Tibial artery (tissue), 4 donors: ENCODE measurements at regions not wholly inside any gene's neighbourhood (a gene's known extent, or its start where the extent isn't known, plus 50 kb on each side); places are given as distances from the start of the nearest gene placed in this dataset.

Experiments used
- DNase-seq, 2 donors: peaks; one replicate each; pipeline ENCODE4 v3.0.0-alpha.2; 2019
- H3K27ac ChIP-seq, 2 donors: fragments of 200-600 bp; sonication (generic) in 1 of 2; 1 replicate in 1 of 2; 2 replicates in 1 of 2; pipeline ENCODE4 v1.5.1; 2018 to 2019; ENCODE audit warnings: mild to moderate bottlenecking in 1 of 2
- H3K27me3 ChIP-seq, 2 donors: fragments of 200-600 bp; sonication (generic) in 1 of 2; one replicate each; pipeline versions ENCODE4 v1.5.1 to v1.6.0; 2016 to 2019
- H3K36me3 ChIP-seq, 3 donors: fragments of 200-600 bp; sonication (generic) in 2 of 3; one replicate each; pipeline ENCODE4 v1.5.1; 2016 to 2019; ENCODE audit warnings: mild to moderate bottlenecking in 2 of 3
- H3K4me1 ChIP-seq, 4 donors: fragments of 200-600 bp; sonication (generic) in 2 of 4; 1 replicate in 3 of 4; 2 replicates in 1 of 4; pipeline ENCODE4 v1.5.1; 2016 to 2019
- H3K4me3 ChIP-seq, 2 donors: fragments of 200-600 bp; sonication (generic) in 1 of 2; 1 replicate in 1 of 2; 2 replicates in 1 of 2; pipeline ENCODE4 v1.5.1; 2018 to 2019; ENCODE audit warnings: mild to moderate bottlenecking in 2 of 2
- H3K9me3 ChIP-seq, 3 donors: fragments of 200-600 bp; sonication (generic) in 1 of 3; one replicate each; pipeline ENCODE4 v1.5.1; 2016 to 2019
- CTCF ChIP-seq, 2 experiments: fragments of 200-600 bp in 1 of 2; fragments of 450-650 bp in 1 of 2; IDR thresholded peaks; one replicate each; pipeline ENCODE4 v1.5.1; 2017 to 2019; ENCODE audit warnings: antibody characterized with exemption in 2 of 2, mild to moderate bottlenecking in 1 of 2, moderate library complexity in 1 of 2
- intact Hi-C: fragments of 100-400 bp; cut with DNase I; formaldehyde crosslinking; loops from one replicate; pipeline ENCODE4 v1.15.0; 2023; ENCODE audit warnings: low total_unique reads

DNA sequence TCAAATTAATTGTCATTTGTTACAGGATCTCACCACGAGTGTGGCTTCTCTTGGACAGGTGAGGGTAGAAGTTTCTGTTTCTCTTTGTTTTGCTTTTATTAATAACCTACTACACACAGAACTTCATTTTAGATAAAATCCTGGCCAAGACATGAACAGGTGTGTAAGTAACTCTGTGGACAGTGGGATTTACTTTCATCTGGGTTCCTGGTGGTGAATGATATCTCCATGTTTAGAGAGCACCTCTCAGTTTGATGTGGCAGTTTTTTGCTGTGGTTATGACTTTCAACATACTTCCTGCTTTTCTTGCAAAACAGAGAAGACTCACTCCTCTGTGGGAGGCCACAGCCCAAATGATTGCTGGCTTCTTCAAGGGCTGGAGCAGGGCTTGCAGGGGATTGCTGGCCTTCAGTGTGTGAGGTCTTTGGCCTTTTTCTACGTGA lies 71.1 kb upstream of the XCR1 start:
- H3K4me3 ChIP-seq = no peak overlapping the region
- no peaks in the 10 kb centered on the region for H3K36me3 ChIP-seq
- peaks cover 0 to 7% (median 0%) of the 10 kb centered on the region in 4 donors for H3K4me1 ChIP-seq
- intact Hi-C loops = no loop called here
- H3K27me3 ChIP-seq = no peaks in the 10 kb centered on the region
- peak; percentile 74 to 82 for DNase-seq
- TF ChIP-seq CTCF (IDR thresholded peaks at IDR 0.05) = no peak
- no peaks in the 10 kb centered on the region for H3K9me3 ChIP-seq
- no peak overlapping the region for H3K27ac ChIP-seq

DNA sequence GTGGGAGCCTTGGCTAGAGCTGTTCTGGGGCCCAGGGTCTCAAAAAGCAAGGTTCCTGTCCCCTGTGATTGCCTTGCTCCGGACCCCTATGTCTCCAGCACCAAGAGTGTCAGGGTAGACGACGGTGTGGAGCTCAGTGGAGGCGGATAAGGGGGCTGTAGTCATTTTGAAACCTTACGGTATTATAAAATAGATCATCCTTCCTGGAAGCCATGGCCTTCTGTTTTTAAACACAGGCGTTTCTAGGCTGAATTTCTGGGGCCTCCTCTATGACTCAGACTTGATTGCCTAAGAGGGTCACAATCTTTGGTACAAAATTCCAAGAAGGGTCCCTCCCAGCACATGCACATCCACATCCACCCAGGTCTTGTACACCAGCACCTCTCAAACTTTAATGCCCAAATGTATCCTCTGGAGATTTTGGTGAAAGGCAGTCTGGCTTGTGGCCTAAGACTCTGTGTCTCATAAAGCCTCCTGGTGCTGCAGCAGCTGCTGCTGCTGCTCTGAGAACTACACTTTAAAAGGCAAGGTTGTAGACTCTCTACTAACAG lies 70.5 kb upstream of the XCR1 start:
- no peak overlapping the region for H3K4me3 ChIP-seq
- peak in 1 of 2 donors; percentile 51 for DNase-seq
- no peaks in the 10 kb centered on the region for H3K27me3 ChIP-seq
- peak overlapping the region; percentile 41 to 50 for H3K27ac ChIP-seq
- intact Hi-C loops = no loop called here
- no peak for TF ChIP-seq CTCF (IDR thresholded peaks at IDR 0.05)
- peaks cover 0 to 7% (median 0%) of the 10 kb centered on the region in 4 donors for H3K4me1 ChIP-seq
- H3K9me3 ChIP-seq = no peaks in the 10 kb centered on the region
- no peaks in the 10 kb centered on the region for H3K36me3 ChIP-seq

DNA sequence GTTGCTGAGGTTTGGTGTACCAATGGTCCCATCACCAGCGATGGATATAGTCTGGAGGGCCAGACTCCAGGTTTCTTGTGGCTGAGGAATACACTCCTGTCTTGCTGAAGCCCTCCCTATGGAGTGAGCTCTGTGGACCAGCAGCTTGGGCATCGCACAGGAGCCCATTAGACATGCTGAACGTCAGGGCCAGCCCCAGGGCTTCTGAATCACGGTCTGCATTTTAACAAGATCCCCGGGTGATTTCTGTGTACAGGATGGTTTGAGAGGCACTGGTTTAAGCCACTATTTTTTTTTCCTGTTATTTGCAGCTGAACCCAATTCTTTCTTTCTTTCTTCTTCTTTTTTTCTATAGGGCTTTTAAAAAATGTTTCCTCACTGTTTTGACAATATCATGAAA lies 69.5 kb upstream of the XCR1 start:
- intact Hi-C loops = no loop called here
- H3K4me3 ChIP-seq = no peak overlapping the region
- peaks cover 0 to 7% (median 0%) of the 10 kb centered on the region in 4 donors for H3K4me1 ChIP-seq
- no peaks in the 10 kb centered on the region for H3K27me3 ChIP-seq
- TF ChIP-seq CTCF (IDR thresholded peaks at IDR 0.05) = no peak
- no peak overlapping the region for H3K27ac ChIP-seq
- H3K9me3 ChIP-seq = no peaks in the 10 kb centered on the region
- no peak for DNase-seq
- H3K36me3 ChIP-seq = no peaks in the 10 kb centered on the region

DNA sequence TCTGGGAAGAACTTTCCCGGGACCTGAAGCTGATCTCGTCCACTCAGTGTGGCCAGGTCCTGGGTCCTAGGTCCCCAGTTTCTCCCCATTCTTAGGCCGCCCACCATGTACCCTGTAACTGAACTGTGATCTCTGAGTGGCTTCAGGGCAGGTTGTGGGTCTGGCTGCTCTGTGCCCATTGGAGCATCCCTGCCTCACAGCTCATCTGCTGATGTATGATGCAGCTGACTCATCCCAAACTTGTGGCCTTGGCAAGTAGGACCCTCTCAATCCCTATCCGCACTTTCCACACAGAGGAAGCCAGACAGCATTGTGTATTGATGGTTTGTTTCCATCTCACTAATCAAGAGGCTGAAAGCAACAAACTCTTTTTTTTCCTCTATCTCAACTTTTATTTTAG lies 69.1 kb upstream of the XCR1 start:
- Histone ChIP-seq H3K27me3 (no peaks in the 10 kb centered on the region), H3K4me1 (peaks cover 0 to 7% (median 0%) of the 10 kb centered on the region in 4 donors), H3K27ac (no peak overlapping the region), H3K9me3 (no peaks in the 10 kb centered on the region), H3K36me3 (no peaks in the 10 kb centered on the region), H3K4me3 (no peak overlapping the region)
- intact Hi-C loops = no loop called here
- TF ChIP-seq CTCF (IDR thresholded peaks at IDR 0.05) = no peak
- no peak for DNase-seq

DNA sequence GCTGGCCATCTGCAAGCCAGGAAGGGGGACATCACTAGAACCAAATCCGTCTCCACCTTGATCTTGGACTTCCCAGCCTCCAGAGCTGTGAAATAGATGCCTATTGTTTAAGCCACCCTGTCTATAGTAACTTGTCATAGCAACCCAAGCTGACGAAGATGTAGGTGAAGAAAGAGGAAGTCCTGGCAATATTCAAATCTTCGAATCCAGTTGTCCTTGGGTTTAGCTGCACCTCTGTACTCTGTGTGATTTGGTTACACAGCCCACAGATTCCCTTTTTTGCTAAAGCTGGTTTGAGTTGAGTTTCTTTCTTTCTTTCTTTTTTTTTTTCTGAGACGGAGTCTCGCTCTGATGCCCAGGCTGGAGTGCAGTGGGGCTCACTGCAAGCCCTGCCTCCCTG lies 68.0 kb upstream of the XCR1 start:
- Histone ChIP-seq H3K4me3 (no peak overlapping the region), H3K4me1 (peaks cover 0 to 7% (median 0%) of the 10 kb centered on the region in 4 donors), H3K9me3 (no peaks in the 10 kb centered on the region), H3K27ac (no peak overlapping the region), H3K36me3 (no peaks in the 10 kb centered on the region), H3K27me3 (no peaks in the 10 kb centered on the region)
- no peak for DNase-seq
- no peak for TF ChIP-seq CTCF (IDR thresholded peaks at IDR 0.05)
- intact Hi-C loops = no loop called here

GRCh38 chr3:46094506-46094905 lies 67.2 kb upstream of the XCR1 start:
- no peak for DNase-seq
- H3K27ac ChIP-seq = no peak overlapping the region
- no peak for TF ChIP-seq CTCF (IDR thresholded peaks at IDR 0.05)
- peaks cover 0 to 7% (median 0%) of the 10 kb centered on the region in 4 donors for H3K4me1 ChIP-seq
- H3K4me3 ChIP-seq = no peak overlapping the region
- no peaks in the 10 kb centered on the region for H3K36me3 ChIP-seq
- no peaks in the 10 kb centered on the region for H3K9me3 ChIP-seq
- H3K27me3 ChIP-seq = no peaks in the 10 kb centered on the region
- intact Hi-C loops = no loop called here
